ENCODE measurements at regions not wholly inside any gene's neighbourhood (a gene's known extent, or its start where the extent isn't known, plus 50 kb on each side); places are given as distances from the start of the nearest gene placed in this dataset.

GRCh38 chr2:188022389-188022788, 269.3 kb upstream of the GULP1 start:
- H4K8ac ChIP-seq (ENCODE audit: low read depth in 2 of 2, low read length in 2 of 2), result no peak overlapping the region
- H2BK120ac ChIP-seq (ENCODE audit: low read depth, low read length), result no peak overlapping the region
- H3K9me3 ChIP-seq (ENCODE audit: control insufficient read depth, insufficient read depth, low read length), result peaks cover 2% of the 10 kb centered on the region; the same call in 1 of the 2 replicates
- H3K36me3 ChIP-seq (ENCODE audit: control insufficient read depth, insufficient read depth, low read length), result no peaks in the 10 kb centered on the region
- POLR2A ChIA-PET (ENCODE audit: unreplicated experiment), result no interaction called here
- DNase-seq, result no peak
- H2BK20ac ChIP-seq (ENCODE audit: low read depth, low read length), result no peak overlapping the region
- no peak overlapping the region for H2AK5ac ChIP-seq (ENCODE audit: low read depth, low read length)
- no peak overlapping the region for H2AFZ ChIP-seq (replicated peaks; ENCODE audit: low read length, poor library complexity)
- H2BK5ac ChIP-seq (ENCODE audit: low read depth, low read length, poor library complexity, severe bottlenecking), result no peak overlapping the region
- no peaks in the 10 kb centered on the region for H3K27me3 ChIP-seq (ENCODE audit: control insufficient read depth, insufficient read depth, low read length)
- dilution Hi-C loops (cut with HindIII; ENCODE audit: low sequenced_read_pairs, unreplicated experiment), result no loop called here
- CTCF ChIA-PET, result no interaction called here
- H3K14ac ChIP-seq (replicated peaks; ENCODE audit: low read depth, low read length), result no peak overlapping the region
- H3K18ac ChIP-seq (ENCODE audit: low read depth, low read length), result no peak overlapping the region
- H3K4me2 ChIP-seq (ENCODE audit: low read depth, low read length), result no peak overlapping the region
- no peak overlapping the region for H3K4ac ChIP-seq (ENCODE audit: low read depth, low read length)
- H3K27ac ChIP-seq (ENCODE audit: insufficient read depth, low read length), result no peak overlapping the region
- H3K4me1 ChIP-seq (ENCODE audit: control insufficient read depth, insufficient read depth, low read length), result no peaks in the 10 kb centered on the region
- H2BK15ac ChIP-seq (ENCODE audit: low read depth, low read length), result no peak overlapping the region
- H4K91ac ChIP-seq (ENCODE audit: insufficient read depth, low read depth, low read length), result no peak overlapping the region
- TF ChIP-seq BHLHE40 (IDR thresholded peaks at IDR 0.05; ENCODE audit: low read depth, low read length), result no peak
- no peak for TF ChIP-seq CHD1 (IDR thresholded peaks at IDR 0.05; ENCODE audit: low read depth, low read length)
- TF ChIP-seq RCOR1 (IDR thresholded peaks at IDR 0.05; ENCODE audit: insufficient replicate concordance, low read length), result no peak
- TF ChIP-seq SMC3 (IDR thresholded peaks at IDR 0.05; ENCODE audit: low read depth, low read length), result no peak
- TF ChIP-seq RFX5 (IDR thresholded peaks at IDR 0.05; ENCODE audit: low read depth, low read length), result no peak
- no peak for TF ChIP-seq FOS (IDR thresholded peaks at IDR 0.05; ENCODE audit: low read depth, low read length)
- no peak for TF ChIP-seq POLR2A (IDR thresholded peaks at IDR 0.05; ENCODE audit: low read depth, low read length)
- TF ChIP-seq MAZ (IDR thresholded peaks at IDR 0.05; ENCODE audit: borderline replicate concordance, low read depth, low read length), result no peak
- no peak for TF ChIP-seq CEBPB (IDR thresholded peaks at IDR 0.05; ENCODE audit: low read depth, low read length)
- TF ChIP-seq MXI1 (IDR thresholded peaks at IDR 0.05; ENCODE audit: borderline replicate concordance, low read depth, low read length), result no peak
- no peak for TF ChIP-seq CTCF (conservative IDR thresholded peaks at IDR 0.05; ENCODE audit: low read depth, low read length)
- TF ChIP-seq NFE2L2 (IDR thresholded peaks at IDR 0.05; ENCODE audit: low read depth, low read length), result no peak
- no peak for TF ChIP-seq RAD21 (IDR thresholded peaks at IDR 0.05; ENCODE audit: low read length)
- no peak for TF ChIP-seq MAFK (IDR thresholded peaks at IDR 0.05; ENCODE audit: low read depth, low read length)
- TF ChIP-seq ELK1 (IDR thresholded peaks at IDR 0.05; ENCODE audit: borderline replicate concordance, low read depth, low read length), result no peak
- no peak for TF ChIP-seq USF2 (IDR thresholded peaks at IDR 0.05; ENCODE audit: low read depth, low read length)
- no TSS peak for BruUV-seq (replicated peaks)
- ATAC-seq (ENCODE audit: low read depth), result no peak
- no peak overlapping the region for H3K4me3 ChIP-seq (ENCODE audit: insufficient read depth, low read depth, low read length)
- H3K9me1 ChIP-seq (ENCODE audit: insufficient read depth, low read length), result no peaks in the 10 kb centered on the region
- H3K56ac ChIP-seq (ENCODE audit: extremely low read depth, insufficient read depth, low read length), result no peak overlapping the region
- no CpG with 5 or more reads among the region's 2 CpGs for WGBS, 2 experiments (ENCODE audit: extremely low coverage in 2 of 2, insufficient read length in 1 of 2)
- in situ Hi-C loops (cut with MboI; ENCODE audit: low sequenced_read_pairs), result no loop called here
- no peaks in the 10 kb centered on the region for H3K79me1 ChIP-seq (ENCODE audit: low read depth in 1 of 2, low read length in 2 of 2)
- no peak overlapping the region for H3K9ac ChIP-seq (ENCODE audit: low read depth, low read length)
- no peak overlapping the region for H3K23ac ChIP-seq (ENCODE audit: low read depth, low read length)
- H4K20me1 ChIP-seq (ENCODE audit: insufficient read depth, low read length), result no peaks in the 10 kb centered on the region
- intact Hi-C loops (cut with micrococcal nuclease), result no loop called here
- H2AK9ac ChIP-seq (replicated peaks; ENCODE audit: low read depth, low read length, poor library complexity), result no peak overlapping the region
- no peak overlapping the region for H4K5ac ChIP-seq (ENCODE audit: low read depth, low read length)
